Liver (tissue), 8 donors: ENCODE measurements at regions not wholly inside any gene's neighbourhood (a gene's known extent, or its start where the extent isn't known, plus 50 kb on each side); places are given as distances from the start of the nearest gene placed in this dataset.

Source experiments
- DNase-seq: peaks from one replicate; pipeline ENCODE4 v3.0.0-alpha.2; 2017; ENCODE audit warnings: low spot score
- H3K27ac ChIP-seq, 2 donors: one replicate each; pipeline ENCODE4 v1.7.0; 2013; ENCODE audit warnings: inconsistent platforms in 2 of 2, low read length in 2 of 2, control low read depth in 1 of 2, low read depth in 1 of 2, mild to moderate bottlenecking in 1 of 2
- H3K27me3 ChIP-seq, 4 donors: one replicate each; pipeline versions ENCODE4 v1.6.1 to v1.7.0; 2013; ENCODE audit warnings: low read length in 3 of 4, inconsistent platforms in 1 of 4, mild to moderate bottlenecking in 1 of 4, moderate library complexity in 1 of 4; ENCODE audit not compliant: control insufficient read depth in 4 of 4, insufficient read depth in 4 of 4
- H3K36me3 ChIP-seq, 4 donors: one replicate each; pipeline versions ENCODE4 v1.6.1 to v1.7.0; 2013; ENCODE audit warnings: low read length in 3 of 4, mild to moderate bottlenecking in 3 of 4, low read depth in 1 of 4, moderate library complexity in 1 of 4; ENCODE audit not compliant: control insufficient read depth in 4 of 4, insufficient read depth in 3 of 4
- H3K4me1 ChIP-seq, 4 donors: one replicate each; pipeline versions ENCODE4 v1.6.1 to v1.7.0; 2013; ENCODE audit warnings: low read length in 3 of 4, mild to moderate bottlenecking in 3 of 4, moderate library complexity in 1 of 4; ENCODE audit not compliant: control insufficient read depth in 4 of 4, insufficient read depth in 4 of 4
- H3K4me3 ChIP-seq, 3 donors: one replicate each; pipeline versions ENCODE4 v1.6.1 to v1.7.0; 2013; ENCODE audit warnings: low read length in 3 of 3, control low read depth in 1 of 3, low read depth in 1 of 3, mild to moderate bottlenecking in 1 of 3
- H3K9ac ChIP-seq, 2 donors: one replicate each; pipeline ENCODE4 v1.7.0; 2013; ENCODE audit warnings: low read length in 2 of 2, mild to moderate bottlenecking in 2 of 2, moderate library complexity in 2 of 2, control low read depth in 1 of 2, low read depth in 1 of 2
- H3K9me3 ChIP-seq, 4 donors: one replicate each; pipeline versions ENCODE4 v1.6.1 to v1.7.0; 2013; ENCODE audit warnings: low read length in 3 of 4; ENCODE audit not compliant: control insufficient read depth in 4 of 4
- ATF3 ChIP-seq: IDR thresholded peaks from 2 replicates; pipeline ENCODE4 v1.6.1; 2016; ENCODE audit warnings: antibody characterized with exemption
- CTCF ChIP-seq: fragments of 150-350 bp; IDR thresholded peaks from 2 replicates; pipeline ENCODE4 v1.5.1; 2017; ENCODE audit warnings: improper control_type of control experiment, low read depth, low read length; ENCODE audit not compliant: missing input control
- EGR1 ChIP-seq, 2 donors: IDR thresholded peaks; 2 replicates each; pipeline ENCODE4 v1.6.1; 2016 to 2018; ENCODE audit warnings: antibody characterized with exemption in 2 of 2, low read depth in 2 of 2
- FOXA1 ChIP-seq: IDR thresholded peaks from 2 replicates; pipeline ENCODE4 v1.6.1; 2016; ENCODE audit warnings: antibody characterized with exemption
- FOXA2 ChIP-seq: IDR thresholded peaks from 2 replicates; pipeline ENCODE4 v1.6.1; 2016; ENCODE audit warnings: antibody characterized with exemption
- GABPA ChIP-seq, 2 donors: IDR thresholded peaks in 1 of 2; conservative IDR thresholded peaks in 1 of 2; 2 replicates each; pipeline ENCODE4 v1.6.1; 2016; ENCODE audit warnings: antibody characterized with exemption in 2 of 2, mild to moderate bottlenecking in 1 of 2, moderate library complexity in 1 of 2
- HNF4A ChIP-seq, 2 donors: conservative IDR thresholded peaks; 2 replicates each; pipeline ENCODE4 v1.6.1; 2016; ENCODE audit warnings: antibody characterized with exemption in 2 of 2, mild to moderate bottlenecking in 2 of 2
- HNF4G ChIP-seq: IDR thresholded peaks from 2 replicates; pipeline ENCODE4 v1.6.1; 2016; ENCODE audit warnings: antibody characterized with exemption
- JUND ChIP-seq, 2 donors: IDR thresholded peaks; 2 replicates each; pipeline ENCODE4 v1.6.1; 2016; ENCODE audit warnings: antibody characterized with exemption in 2 of 2
- MAX ChIP-seq: IDR thresholded peaks from 2 replicates; pipeline ENCODE4 v1.6.1; 2016; ENCODE audit warnings: antibody characterized with exemption
- NR2F2 ChIP-seq: IDR thresholded peaks from 2 replicates; pipeline ENCODE4 v1.6.1; 2016; ENCODE audit warnings: antibody characterized with exemption
- RAD21 ChIP-seq, 2 donors: IDR thresholded peaks; 2 replicates each; pipeline ENCODE4 v1.6.1; 2016; ENCODE audit warnings: antibody characterized with exemption in 2 of 2, mild to moderate bottlenecking in 2 of 2
- REST ChIP-seq: IDR thresholded peaks from 2 replicates; pipeline ENCODE4 v1.6.1; 2016; ENCODE audit warnings: antibody characterized with exemption, mild to moderate bottlenecking
- RXRA ChIP-seq, 2 donors: IDR thresholded peaks; 2 replicates each; pipeline ENCODE4 v1.6.1; 2017 to 2018; ENCODE audit warnings: antibody characterized with exemption in 2 of 2, mild to moderate bottlenecking in 1 of 2
- SP1 ChIP-seq: IDR thresholded peaks from 2 replicates; pipeline ENCODE4 v1.6.1; 2018; ENCODE audit warnings: antibody characterized with exemption, mild to moderate bottlenecking
- TAF1 ChIP-seq: conservative IDR thresholded peaks from 2 replicates; pipeline ENCODE4 v1.6.1; 2016; ENCODE audit warnings: antibody characterized with exemption, mild to moderate bottlenecking
- YY1 ChIP-seq: IDR thresholded peaks from 2 replicates; pipeline ENCODE4 v1.6.1; 2016; ENCODE audit warnings: antibody characterized with exemption, mild to moderate bottlenecking
- ZBTB33 ChIP-seq: IDR thresholded peaks from 2 replicates; pipeline ENCODE4 v1.6.1; 2016; ENCODE audit warnings: antibody characterized with exemption
- WGBS: extraction: QIAGEN DNeasy Blood & Tissue Kit; methylation state at CpG from one replicate; pipeline ENCODE4 v1.1.7; 2013; 5-methylcytosine and 5-hydroxymethylcytosine counted together
- donor health status: healthy.
- donor health status: healthy.
- donor health status: healthy.
- donor health status: healthy.
- donor health status: healthy.

GRCh38 chr1:194045416-194045815, 859.0 kb upstream of the B3GALT2 start (continued):
- TF ChIP-seq RXRA (IDR thresholded peaks at IDR 0.05) (no peak), HNF4A (conservative IDR thresholded peaks at IDR 0.05) (no peak), RAD21 (IDR thresholded peaks at IDR 0.05) (no peak), CTCF (no peak), YY1 (no peak), GABPA (IDR thresholded peaks at IDR 0.05 in 1 of 2, conservative IDR thresholded peaks at IDR 0.05 in 1 of 2) (no peak)

- Histone ChIP-seq H3K36me3 (no peaks in the 10 kb centered on the region), H3K9me3 (no peaks in the 10 kb centered on the region), H3K27ac (no peak overlapping the region), H3K27me3 (no peaks in the 10 kb centered on the region), H3K4me3 (no peak overlapping the region), H3K9ac (no peak overlapping the region), H3K4me1 (no peaks in the 10 kb centered on the region)
- 92% methylated on average over 1 of the region's 1 CpG for WGBS
- DNase-seq, result no peak
- TF ChIP-seq HNF4A (conservative IDR thresholded peaks at IDR 0.05) (no peak), HNF4G (no peak), YY1 (no peak), RXRA (IDR thresholded peaks at IDR 0.05) (no peak)
Observed at GRCh38 chr1:194044892-194045291, 858.5 kb upstream of the B3GALT2 start.

- DNase-seq, result no peak
- TF ChIP-seq EGR1 (IDR thresholded peaks at IDR 0.05; ENCODE audit: low read depth in 2 of 2), result no peak
- TF ChIP-seq SP1, result no peak
- no peak for TF ChIP-seq TAF1
- TF ChIP-seq YY1, result no peak
- no peak for TF ChIP-seq GABPA (IDR thresholded peaks at IDR 0.05 in 1 of 2, conservative IDR thresholded peaks at IDR 0.05 in 1 of 2)
- TF ChIP-seq MAX, result no peak
- no peak for TF ChIP-seq JUND (IDR thresholded peaks at IDR 0.05)
- no peak for TF ChIP-seq HNF4G
- TF ChIP-seq RXRA (IDR thresholded peaks at IDR 0.05), result no peak
- no peak for TF ChIP-seq REST
- TF ChIP-seq CTCF, result no peak
- no peak for TF ChIP-seq ZBTB33
- TF ChIP-seq RAD21 (IDR thresholded peaks at IDR 0.05), result no peak
- no peak for TF ChIP-seq FOXA2
- no peak for TF ChIP-seq FOXA1
- no peak for TF ChIP-seq HNF4A (conservative IDR thresholded peaks at IDR 0.05)
- no peak for TF ChIP-seq ATF3
- TF ChIP-seq NR2F2, result no peak
- Histone ChIP-seq H3K27me3 (no peaks in the 10 kb centered on the region), H3K9me3 (no peaks in the 10 kb centered on the region), H3K4me1 (no peaks in the 10 kb centered on the region), H3K9ac (no peak overlapping the region), H3K4me3 (no peak overlapping the region), H3K36me3 (no peaks in the 10 kb centered on the region), H3K27ac (no peak overlapping the region)
- WGBS, result 71% methylated on average over 5 of the region's 5 CpGs
Observed at GRCh38 chr1:194043984-194044755, 857.8 kb upstream of the B3GALT2 start.
